HG03095 (cell line): ENCODE measurements at regions not wholly inside any gene's neighbourhood (a gene's known extent, or its start where the extent isn't known, plus 50 kb on each side); places are given as distances from the start of the nearest gene placed in this dataset.

Experiments used
- ATAC-seq: cut with Tn5 transposase; IDR thresholded peaks from one replicate; pipeline ENCODE4 v1.9.1; 2021; ENCODE audit warnings: moderate library complexity; ENCODE audit not compliant: unreplicated experiment

- no peak for ATAC-seq
Observed at GRCh38 chr5:103942587-103943186, 380.1 kb upstream of the NUDT12 start.

- ATAC-seq = no peak
Observed at GRCh38 chr5:103941596-103941995, 379.0 kb upstream of the NUDT12 start.

GRCh38 chr5:103938146-103938695 lies 375.6 kb upstream of the NUDT12 start:
- ATAC-seq = no peak

- ATAC-seq = no peak
Observed at GRCh38 chr5:103929338-103930013, 366.9 kb upstream of the NUDT12 start.

GRCh38 chr5:103927739-103928138 lies 365.1 kb upstream of the NUDT12 start:
- no peak for ATAC-seq

- ATAC-seq = no peak
Observed at GRCh38 chr5:103923616-103924168, 361.1 kb upstream of the NUDT12 start.

GRCh38 chr5:103919506-103919905 lies 356.9 kb upstream of the NUDT12 start:
- ATAC-seq = no peak

GRCh38 chr5:103918668-103919367 lies 356.2 kb upstream of the NUDT12 start:
- no peak for ATAC-seq

- no peak for ATAC-seq
Observed at GRCh38 chr5:103915081-103915480, 352.5 kb upstream of the NUDT12 start.

GRCh38 chr5:103910786-103911185 lies 348.2 kb upstream of the NUDT12 start:
- ATAC-seq = no peak

- no peak for ATAC-seq
Observed at GRCh38 chr5:103910011-103910410, 347.4 kb upstream of the NUDT12 start.

- ATAC-seq = no peak
Observed at GRCh38 chr5:103909391-103909790, 346.8 kb upstream of the NUDT12 start.

- ATAC-seq = no peak
Observed at GRCh38 chr5:103908336-103909080, 345.9 kb upstream of the NUDT12 start.

- no peak for ATAC-seq
Observed at GRCh38 chr5:103907001-103907400, 344.4 kb upstream of the NUDT12 start.

- no peak for ATAC-seq
Observed at GRCh38 chr5:103904651-103905050, 342.1 kb upstream of the NUDT12 start.

- ATAC-seq = no peak
Observed at GRCh38 chr5:103902893-103903292, 340.3 kb upstream of the NUDT12 start.

- ATAC-seq = no peak
Observed at GRCh38 chr5:103901885-103902284, 339.3 kb upstream of the NUDT12 start.

- no peak for ATAC-seq
Observed at GRCh38 chr5:103896593-103896992, 334.0 kb upstream of the NUDT12 start.

- no peak for ATAC-seq
Observed at GRCh38 chr5:103895738-103896137, 333.1 kb upstream of the NUDT12 start.

- no peak for ATAC-seq
Observed at GRCh38 chr5:103894882-103895281, 332.3 kb upstream of the NUDT12 start.

GRCh38 chr5:103891151-103891550 lies 328.6 kb upstream of the NUDT12 start:
- ATAC-seq = no peak
